Peyer's patch (tissue), 4 donors: ENCODE measurements at regions not wholly inside any gene's neighbourhood (a gene's known extent, or its start where the extent isn't known, plus 50 kb on each side); places are given as distances from the start of the nearest gene placed in this dataset.

ENCODE experiments used
- DNase-seq, 3 donors: peaks; one replicate each; pipeline ENCODE4 v3.0.0-alpha.2; 2017 to 2019
- H3K27ac ChIP-seq, 4 donors: fragments of 200-600 bp; sonication (generic); one replicate each; pipeline ENCODE4 v1.5.1; 2016 to 2019
- H3K27me3 ChIP-seq, 2 donors: fragments of 200-600 bp; sonication (generic); one replicate each; pipeline ENCODE4 v1.5.1; 2019
- H3K36me3 ChIP-seq, 3 donors: fragments of 200-600 bp; sonication (generic); one replicate each; pipeline ENCODE4 v1.5.1; 2016 to 2019
- H3K4me1 ChIP-seq, 4 donors: fragments of 200-600 bp; sonication (generic); one replicate each; pipeline ENCODE4 v1.5.1; 2016 to 2019
- H3K4me3 ChIP-seq, 4 donors: fragments of 200-600 bp; sonication (generic); 1 replicate in 3 of 4; 2 replicates in 1 of 4; pipeline ENCODE4 v1.5.1; 2016 to 2019; ENCODE audit warnings: mild to moderate bottlenecking in 1 of 4
- H3K9me3 ChIP-seq, 4 donors: fragments of 200-600 bp; sonication (generic); one replicate each; pipeline ENCODE4 v1.5.1; 2016 to 2019; ENCODE audit warnings: mild to moderate bottlenecking in 1 of 4
- CTCF ChIP-seq, 6 experiments: fragments of 450-650 bp in 4 of 6; fragments of 200-600 bp in 2 of 6; sonication (generic) in 1 of 6; IDR thresholded peaks; one replicate each; pipeline ENCODE4 v1.5.1; 2017 to 2019; ENCODE audit warnings: antibody characterized with exemption in 6 of 6, mild to moderate bottlenecking in 3 of 6, moderate library complexity in 1 of 6
- POLR2A ChIP-seq, 2 donors: fragments of 450-650 bp; IDR thresholded peaks; one replicate each; pipeline ENCODE4 v1.5.1; 2017; ENCODE audit warnings: antibody characterized with exemption in 2 of 2, mild to moderate bottlenecking in 2 of 2, moderate library complexity in 2 of 2

DNA sequence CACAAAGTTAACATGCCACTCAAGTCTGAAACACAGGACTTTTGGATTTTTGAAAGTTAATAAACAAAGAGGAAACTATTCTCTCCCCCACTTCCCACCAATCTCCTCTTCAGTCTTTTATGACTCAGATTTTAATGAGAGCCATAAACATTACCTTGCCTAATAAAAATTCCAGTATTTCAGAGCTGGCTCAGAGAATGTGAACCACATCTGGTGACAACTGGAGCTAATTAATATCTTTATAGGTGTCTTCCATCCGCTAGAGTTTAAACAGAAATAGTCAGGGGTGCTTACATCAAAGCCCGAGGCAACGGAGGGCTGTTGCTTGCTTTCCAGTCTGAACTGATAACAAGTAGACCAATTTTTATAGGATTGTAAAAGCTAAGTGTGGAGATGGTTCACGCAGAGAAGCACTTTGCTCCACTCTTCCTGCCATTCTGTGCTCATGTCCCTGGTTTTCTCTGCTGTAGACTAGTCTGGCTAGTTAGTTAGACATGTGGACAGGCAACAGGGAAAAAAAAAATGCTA lies 363.6 kb downstream of the NR2F2 start:
- H3K9me3 ChIP-seq, result no peaks in the 10 kb centered on the region
- H3K4me3 ChIP-seq, result no peak overlapping the region
- H3K27ac ChIP-seq, result no peak overlapping the region
- no peaks in the 10 kb centered on the region for H3K36me3 ChIP-seq
- H3K27me3 ChIP-seq, result no peaks in the 10 kb centered on the region
- DNase-seq, result no peak
- H3K4me1 ChIP-seq, result no peaks in the 10 kb centered on the region
- TF ChIP-seq POLR2A (IDR thresholded peaks at IDR 0.05) (no peak), CTCF (IDR thresholded peaks at IDR 0.05) (no peak)

- Histone ChIP-seq H3K9me3 (no peaks in the 10 kb centered on the region), H3K27me3 (no peaks in the 10 kb centered on the region), H3K36me3 (no peaks in the 10 kb centered on the region), H3K4me1 (no peaks in the 10 kb centered on the region), H3K27ac (no peak overlapping the region), H3K4me3 (no peak overlapping the region)
- TF ChIP-seq CTCF (IDR thresholded peaks at IDR 0.05), result no peak
- no peak for TF ChIP-seq POLR2A (IDR thresholded peaks at IDR 0.05)
- no peak for DNase-seq
Observed at GRCh38 chr15:96695426-96695825, 364.9 kb downstream of the NR2F2 start.

DNA sequence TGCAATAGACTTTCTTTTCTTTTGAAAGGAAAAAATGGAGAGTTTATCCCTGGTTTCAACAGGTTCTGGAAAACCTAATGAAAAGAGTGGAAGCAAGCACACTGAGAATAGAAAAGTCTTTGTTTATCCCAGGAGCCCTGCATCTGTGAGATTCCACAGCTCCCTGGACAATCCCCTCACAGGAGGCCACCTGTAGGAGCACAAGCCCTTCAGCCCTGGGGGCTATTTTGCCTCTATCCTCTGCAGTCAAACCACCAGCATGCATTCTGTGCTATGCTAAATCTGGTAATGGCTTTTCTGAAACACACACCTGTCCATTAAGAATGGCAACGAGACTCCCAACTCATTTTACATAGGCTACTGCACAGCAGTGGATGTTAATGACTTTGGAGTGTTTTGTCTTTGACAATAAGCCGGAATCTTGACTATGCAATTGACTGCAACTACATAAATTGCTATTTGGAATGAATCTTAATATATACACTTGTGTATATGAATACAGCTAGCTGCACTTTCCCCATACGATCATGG lies 369.4 kb downstream of the NR2F2 start:
- TF ChIP-seq CTCF (IDR thresholded peaks at IDR 0.05) (no peak), POLR2A (IDR thresholded peaks at IDR 0.05) (no peak)
- no peaks in the 10 kb centered on the region for H3K27me3 ChIP-seq
- H3K4me3 ChIP-seq, result no peak overlapping the region
- no peaks in the 10 kb centered on the region for H3K36me3 ChIP-seq
- no peak overlapping the region for H3K27ac ChIP-seq
- DNase-seq, result no peak
- no peaks in the 10 kb centered on the region for H3K9me3 ChIP-seq
- H3K4me1 ChIP-seq, result no peaks in the 10 kb centered on the region

GRCh38 chr15:96700555-96700954 lies 370.1 kb downstream of the NR2F2 start:
- H3K4me3 ChIP-seq, result no peak overlapping the region
- no peak overlapping the region for H3K27ac ChIP-seq
- H3K27me3 ChIP-seq, result no peaks in the 10 kb centered on the region
- TF ChIP-seq CTCF (IDR thresholded peaks at IDR 0.05) (no peak), POLR2A (IDR thresholded peaks at IDR 0.05) (no peak)
- DNase-seq, result no peak
- H3K4me1 ChIP-seq, result no peaks in the 10 kb centered on the region
- H3K36me3 ChIP-seq, result no peaks in the 10 kb centered on the region
- H3K9me3 ChIP-seq, result no peaks in the 10 kb centered on the region

- Histone ChIP-seq H3K9me3 (no peaks in the 10 kb centered on the region), H3K27ac (no peak overlapping the region), H3K27me3 (no peaks in the 10 kb centered on the region), H3K4me1 (no peaks in the 10 kb centered on the region), H3K4me3 (no peak overlapping the region), H3K36me3 (no peaks in the 10 kb centered on the region)
- no peak for DNase-seq
- no peak for TF ChIP-seq CTCF (IDR thresholded peaks at IDR 0.05)
- TF ChIP-seq POLR2A (IDR thresholded peaks at IDR 0.05), result no peak
Observed at GRCh38 chr15:96701443-96701842, 370.9 kb downstream of the NR2F2 start.

DNA sequence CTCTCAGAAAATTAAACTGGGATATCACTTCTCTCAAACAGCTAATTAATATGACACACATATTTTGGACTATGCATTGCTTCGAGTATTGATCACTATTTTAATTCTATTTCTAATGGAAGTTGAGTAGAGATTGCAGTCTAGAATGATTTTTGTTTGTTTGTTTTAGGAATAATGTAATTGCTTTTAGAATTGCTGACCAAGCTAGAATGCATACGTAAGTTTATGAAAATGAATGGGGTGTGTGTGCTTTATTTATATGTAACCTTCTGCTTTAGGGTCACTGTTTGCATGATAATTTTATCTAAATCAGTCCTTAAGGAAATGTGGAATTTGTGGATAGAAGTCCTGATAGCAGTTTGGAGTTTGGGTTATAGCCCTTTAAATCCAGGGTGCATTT lies 371.4 kb downstream of the NR2F2 start:
- Histone ChIP-seq H3K4me3 (no peak overlapping the region), H3K27me3 (no peaks in the 10 kb centered on the region)
- TF ChIP-seq CTCF (IDR thresholded peaks at IDR 0.05) (no peak), POLR2A (IDR thresholded peaks at IDR 0.05) (no peak)

More for the DNA sequence above, 371.4 kb downstream of the NR2F2 start:
- Histone ChIP-seq H3K36me3 (no peaks in the 10 kb centered on the region), H3K27ac (no peak overlapping the region), H3K4me1 (no peaks in the 10 kb centered on the region), H3K9me3 (no peaks in the 10 kb centered on the region)
- DNase-seq, result no peak
